ENCODE measurements at regions not wholly inside any gene's neighbourhood (a gene's known extent, or its start where the extent isn't known, plus 50 kb on each side); places are given as distances from the start of the nearest gene placed in this dataset.

GRCh38 chr10:3926675-3927525, 141.9 kb upstream of the KLF6 start:
- no peak overlapping the region for H2AFZ ChIP-seq
- TF ChIP-seq EZH2 (IDR thresholded peaks at IDR 0.05; ENCODE audit: insufficient read depth, poor library complexity, severe bottlenecking), result no peak
- TF ChIP-seq EZH2phosphoT487 (IDR thresholded peaks at IDR 0.05; ENCODE audit: insufficient read depth, low read depth), result no peak
- in situ Hi-C loops (cut with MboI), result no loop called here
- no peaks in the 10 kb centered on the region for H3K9me3 ChIP-seq (ENCODE audit: low read depth)
- no peaks in the 10 kb centered on the region for H3K79me2 ChIP-seq (ENCODE audit: insufficient read depth)
- no peaks in the 10 kb centered on the region for H3F3A ChIP-seq (ENCODE audit: insufficient read depth)
- peaks cover 9% of the 10 kb centered on the region for H3K4me1 ChIP-seq (ENCODE audit: insufficient read depth)
- H3K36me3 ChIP-seq (ENCODE audit: low read depth), result no peaks in the 10 kb centered on the region
- H4K20me1 ChIP-seq (ENCODE audit: insufficient read depth), result no peaks in the 10 kb centered on the region
- H3K4me3 ChIP-seq, result no peak overlapping the region
- H3K4me2 ChIP-seq (ENCODE audit: unreplicated experiment), result no peak overlapping the region
- DNase-seq, result no peak
- no peaks in the 10 kb centered on the region for H3K9me2 ChIP-seq (ENCODE audit: insufficient read depth)
- 72 to 75% methylated on average over 18 of the region's 18 CpGs for WGBS, 2 experiments (ENCODE audit: low coverage in 1 of 2, low lambda C conversion rate in 2 of 2, missing lambda C conversion rate in 2 of 2)
- H3K9ac ChIP-seq, result no peak overlapping the region
- H3K27ac ChIP-seq, result no peak overlapping the region
- H3K27me3 ChIP-seq (replicated peaks; ENCODE audit: insufficient read depth), result no peaks in the 10 kb centered on the region

GRCh38 chr10:3926258-3926657, 141.2 kb upstream of the KLF6 start:
- H4K20me1 ChIP-seq (ENCODE audit: insufficient read depth), result no peaks in the 10 kb centered on the region
- H3F3A ChIP-seq (ENCODE audit: insufficient read depth), result no peaks in the 10 kb centered on the region
- in situ Hi-C loops (cut with MboI), result no loop called here
- TF ChIP-seq EZH2 (IDR thresholded peaks at IDR 0.05; ENCODE audit: insufficient read depth, poor library complexity, severe bottlenecking) (no peak), EZH2phosphoT487 (IDR thresholded peaks at IDR 0.05; ENCODE audit: insufficient read depth, low read depth) (no peak)
- H3K27ac ChIP-seq, result no peak overlapping the region
- no peak overlapping the region for H3K4me2 ChIP-seq (ENCODE audit: unreplicated experiment)
- WGBS, 2 experiments (ENCODE audit: low coverage in 1 of 2, low lambda C conversion rate in 2 of 2, missing lambda C conversion rate in 2 of 2), result 92 to 97% methylated on average over 4 of the region's 4 CpGs
- no peaks in the 10 kb centered on the region for H3K36me3 ChIP-seq (ENCODE audit: low read depth)
- no peaks in the 10 kb centered on the region for H3K79me2 ChIP-seq (ENCODE audit: insufficient read depth)
- DNase-seq, result no peak
- H3K27me3 ChIP-seq (replicated peaks; ENCODE audit: insufficient read depth), result no peaks in the 10 kb centered on the region
- no peaks in the 10 kb centered on the region for H3K9me3 ChIP-seq (ENCODE audit: low read depth)
- peaks cover 9% of the 10 kb centered on the region for H3K4me1 ChIP-seq (ENCODE audit: insufficient read depth)
- no peak overlapping the region for H3K9ac ChIP-seq
- H3K9me2 ChIP-seq (ENCODE audit: insufficient read depth), result no peaks in the 10 kb centered on the region
- H3K4me3 ChIP-seq, result no peak overlapping the region
- no peak overlapping the region for H2AFZ ChIP-seq

- H3K79me2 ChIP-seq (ENCODE audit: insufficient read depth), result no peaks in the 10 kb centered on the region
- no peak overlapping the region for H3K4me2 ChIP-seq (ENCODE audit: unreplicated experiment)
- TF ChIP-seq EZH2phosphoT487 (IDR thresholded peaks at IDR 0.05; ENCODE audit: insufficient read depth, low read depth) (no peak), EZH2 (IDR thresholded peaks at IDR 0.05; ENCODE audit: insufficient read depth, poor library complexity, severe bottlenecking) (no peak)
- peaks cover 9% of the 10 kb centered on the region for H3K4me1 ChIP-seq (ENCODE audit: insufficient read depth)
- WGBS, 2 experiments (ENCODE audit: low coverage in 1 of 2, low lambda C conversion rate in 2 of 2, missing lambda C conversion rate in 2 of 2), result 90 to 92% methylated on average over 4 of the region's 4 CpGs
- no peak overlapping the region for H3K27ac ChIP-seq
- no peak overlapping the region for H2AFZ ChIP-seq
- no peaks in the 10 kb centered on the region for H3K36me3 ChIP-seq (ENCODE audit: low read depth)
- H3F3A ChIP-seq (ENCODE audit: insufficient read depth), result no peaks in the 10 kb centered on the region
- no peaks in the 10 kb centered on the region for H3K9me2 ChIP-seq (ENCODE audit: insufficient read depth)
- no peak overlapping the region for H3K9ac ChIP-seq
- no peaks in the 10 kb centered on the region for H3K27me3 ChIP-seq (replicated peaks; ENCODE audit: insufficient read depth)
- no peak for DNase-seq
- no peaks in the 10 kb centered on the region for H3K9me3 ChIP-seq (ENCODE audit: low read depth)
- in situ Hi-C loops (cut with MboI), result no loop called here
- no peak overlapping the region for H3K4me3 ChIP-seq
- H4K20me1 ChIP-seq (ENCODE audit: insufficient read depth), result no peaks in the 10 kb centered on the region
Observed at GRCh38 chr10:3925184-3925583, 140.2 kb upstream of the KLF6 start.

GRCh38 chr10:3924344-3924743, 139.3 kb upstream of the KLF6 start:
- H4K20me1 ChIP-seq (ENCODE audit: insufficient read depth), result no peaks in the 10 kb centered on the region
- H3K27ac ChIP-seq, result peak overlapping the region; percentile 50
- no peak overlapping the region for H2AFZ ChIP-seq
- 30 to 31% methylated on average over 5 of the region's 5 CpGs for WGBS, 2 experiments (ENCODE audit: low coverage in 1 of 2, low lambda C conversion rate in 2 of 2, missing lambda C conversion rate in 2 of 2)
- peak; percentile 93 for DNase-seq
- H3K9me3 ChIP-seq (ENCODE audit: low read depth), result no peaks in the 10 kb centered on the region
- H3K4me2 ChIP-seq (ENCODE audit: unreplicated experiment), result no peak overlapping the region
- H3K79me2 ChIP-seq (ENCODE audit: insufficient read depth), result no peaks in the 10 kb centered on the region
- H3K4me1 ChIP-seq (ENCODE audit: insufficient read depth), result peaks cover 9% of the 10 kb centered on the region
- H3F3A ChIP-seq (ENCODE audit: insufficient read depth), result no peaks in the 10 kb centered on the region
- H3K4me3 ChIP-seq, result no peak overlapping the region
- H3K36me3 ChIP-seq (ENCODE audit: low read depth), result no peaks in the 10 kb centered on the region
- in situ Hi-C loops (cut with MboI), result no loop called here
- no peaks in the 10 kb centered on the region for H3K27me3 ChIP-seq (replicated peaks; ENCODE audit: insufficient read depth)
- 0 out of 2 replicates have a peak, but pooled peaks have one; percentile 53 for TF ChIP-seq EZH2phosphoT487 (IDR thresholded peaks at IDR 0.05; ENCODE audit: insufficient read depth, low read depth)
- TF ChIP-seq EZH2 (IDR thresholded peaks at IDR 0.05; ENCODE audit: insufficient read depth, poor library complexity, severe bottlenecking), result no peak
- no peak overlapping the region for H3K9ac ChIP-seq
- no peaks in the 10 kb centered on the region for H3K9me2 ChIP-seq (ENCODE audit: insufficient read depth)
